IMR-90 (cell line): ENCODE measurements at regions not wholly inside any gene's neighbourhood (a gene's known extent, or its start where the extent isn't known, plus 50 kb on each side); places are given as distances from the start of the nearest gene placed in this dataset.

Experiments used
- ATAC-seq: fragments of 200-7000 bp; cut with Tn5 transposase; 2 replicates; pipeline ENCODE4 v1.9.1; 2020; ENCODE audit warnings: low read depth, mild to moderate bottlenecking, moderate library complexity
- BruUV-seq: library from RNA; stranded (reverse); fragments of 400-500 nt; replicated peaks from 2 replicates; lab custom pipeline; 2021; lab: Mats Ljungman, UMichigan
- CTCF ChIA-PET: fragments of 300-600 bp; formaldehyde crosslinking; extraction: SDS; loops from one replicate; lab custom pipeline; 2021; ENCODE audit warnings: antibody characterized with exemption; lab: Yijun Ruan, JAX
- POLR2A ChIA-PET: fragments of 300-600 bp; sonication (Branson Sonifier 250); formaldehyde crosslinking; loops from one replicate; lab custom pipeline; 2022; ENCODE audit warnings: antibody characterized with exemption; ENCODE audit not compliant: unreplicated experiment; lab: Charles Lee
- DNase-seq: peaks from one replicate; pipeline ENCODE4 v3.0.0; 2013
- H2AFZ ChIP-seq: replicated peaks from 2 replicates; pipeline ENCODE3; 2013; ENCODE audit warnings: low read length, mild to moderate bottlenecking; ENCODE audit not compliant: poor library complexity
- H2AK5ac ChIP-seq: 2 replicates; pipeline ENCODE4 v1.6.1; 2013; ENCODE audit warnings: low read depth, low read length, inconsistent platforms
- H2AK9ac ChIP-seq: replicated peaks from 2 replicates; pipeline ENCODE3; 2013; ENCODE audit warnings: mild to moderate bottlenecking, low read depth, low read length, moderate library complexity; ENCODE audit not compliant: poor library complexity
- H2BK120ac ChIP-seq: 2 replicates; pipeline ENCODE4 v1.6.1; 2013; ENCODE audit warnings: low read depth, low read length, inconsistent platforms
- H2BK15ac ChIP-seq: 3 replicates; pipeline ENCODE4 v1.6.1; 2013; ENCODE audit warnings: low read depth, low read length, inconsistent platforms
- H2BK20ac ChIP-seq: 2 replicates; pipeline ENCODE4 v1.6.1; 2013; ENCODE audit warnings: low read depth, mild to moderate bottlenecking, inconsistent platforms, low read length, moderate library complexity
- H2BK5ac ChIP-seq: 2 replicates; pipeline ENCODE4 v1.6.1; 2013; ENCODE audit warnings: mild to moderate bottlenecking, low read depth, low read length, inconsistent platforms; ENCODE audit not compliant: poor library complexity, severe bottlenecking
- H3K14ac ChIP-seq: replicated peaks from 2 replicates; pipeline ENCODE4 v1.6.1; 2013; ENCODE audit warnings: low read depth, low read length, inconsistent platforms
- H3K18ac ChIP-seq: 2 replicates; pipeline ENCODE4 v1.6.1; 2013; ENCODE audit warnings: low read depth, low read length, control low read depth
- H3K23ac ChIP-seq: 2 replicates; pipeline ENCODE4 v1.6.1; 2013; ENCODE audit warnings: low read depth, low read length, inconsistent platforms
- H3K27ac ChIP-seq: 2 replicates; pipeline ENCODE4 v1.5.1; 2013; ENCODE audit warnings: mild to moderate bottlenecking, control low read depth, low read length; ENCODE audit not compliant: insufficient read depth
- H3K27me3 ChIP-seq: 2 replicates; pipeline ENCODE4 v1.6.1; 2013; ENCODE audit warnings: low read length; ENCODE audit not compliant: control insufficient read depth, insufficient read depth
- H3K36me3 ChIP-seq: 2 replicates; pipeline ENCODE4 v1.6.1; 2013; ENCODE audit warnings: low read length, mixed read lengths; ENCODE audit not compliant: control insufficient read depth, insufficient read depth
- H3K4ac ChIP-seq: 2 replicates; pipeline ENCODE4 v1.6.1; 2013; ENCODE audit warnings: low read depth, low read length, inconsistent platforms
- H3K4me1 ChIP-seq: 2 replicates; pipeline ENCODE4 v1.6.1; 2013; ENCODE audit warnings: low read length, mixed read lengths; ENCODE audit not compliant: control insufficient read depth, insufficient read depth
- H3K4me2 ChIP-seq: 2 replicates; pipeline ENCODE4 v1.6.1; 2013; ENCODE audit warnings: low read depth, mild to moderate bottlenecking, control low read depth, low read length, moderate library complexity
- H3K4me3 ChIP-seq: 2 replicates; pipeline ENCODE4 v1.5.1; 2013; ENCODE audit warnings: low read depth, mild to moderate bottlenecking, control low read depth, low read length, moderate library complexity; ENCODE audit not compliant: insufficient read depth
- H3K56ac ChIP-seq: 2 replicates; pipeline ENCODE4 v1.6.1; 2013; ENCODE audit warnings: low read length, inconsistent platforms; ENCODE audit not compliant: insufficient read depth; ENCODE audit errors: extremely low read depth
- H3K79me1 ChIP-seq, 2 experiments: 2 replicates each; pipeline ENCODE4 v1.6.1; 2013; ENCODE audit warnings: low read length in 2 of 2, inconsistent platforms in 1 of 2, low read depth in 1 of 2
- H3K9ac ChIP-seq: 2 replicates; pipeline ENCODE4 v1.6.1; 2013; ENCODE audit warnings: low read depth, low read length, control low read depth
- H3K9me1 ChIP-seq: 2 replicates; pipeline ENCODE4 v1.6.1; 2013; ENCODE audit warnings: low read length, inconsistent platforms; ENCODE audit not compliant: insufficient read depth
- H3K9me3 ChIP-seq: 2 replicates; pipeline ENCODE4 v1.6.1; 2013; ENCODE audit warnings: low read length; ENCODE audit not compliant: control insufficient read depth, insufficient read depth
- H4K20me1 ChIP-seq: 2 replicates; pipeline ENCODE4 v1.6.1; 2013; ENCODE audit warnings: low read length, inconsistent platforms; ENCODE audit not compliant: insufficient read depth
- H4K5ac ChIP-seq: 2 replicates; pipeline ENCODE4 v1.6.1; 2013; ENCODE audit warnings: mild to moderate bottlenecking, low read depth, low read length, control low read depth
- H4K8ac ChIP-seq, 2 experiments: 2 replicates each; pipeline ENCODE4 v1.6.1; 2013; ENCODE audit warnings: low read depth in 2 of 2, low read length in 2 of 2, control low read depth in 1 of 2, inconsistent platforms in 1 of 2
- H4K91ac ChIP-seq: 2 replicates; pipeline ENCODE4 v1.6.1; 2013; ENCODE audit warnings: low read depth, low read length, inconsistent platforms; ENCODE audit not compliant: insufficient read depth
- BHLHE40 ChIP-seq: fragments of 150-350 bp; IDR thresholded peaks from 2 replicates; pipeline ENCODE4 v1.6.1; 2016; ENCODE audit warnings: mild to moderate bottlenecking, low read depth, low read length
- NFE2L2 ChIP-seq: fragments of 150-350 bp; IDR thresholded peaks from 2 replicates; pipeline ENCODE4 v1.6.1; 2016; ENCODE audit warnings: low read depth, mild to moderate bottlenecking, low read length
- RFX5 ChIP-seq: IDR thresholded peaks from 2 replicates; pipeline ENCODE4 v1.8.0; 2012; ENCODE audit warnings: low read depth, mild to moderate bottlenecking, low read length, moderate library complexity
- dilution Hi-C: fragments of 300-500 bp; cut with HindIII; formaldehyde crosslinking; loops from one replicate; pipeline ENCODE4 v1.14.3; 2018; ENCODE audit warnings: low sequenced_read_pairs; ENCODE audit not compliant: unreplicated experiment
- in situ Hi-C: fragments of 300-500 bp; cut with MboI; formaldehyde crosslinking; loops from 3 replicates; pipeline ENCODE4 v1.14.3; 2019; ENCODE audit warnings: low sequenced_read_pairs, inconsistent platforms, mixed read lengths
- intact Hi-C: fragments of 100-400 bp; cut with micrococcal nuclease; formaldehyde crosslinking; loops from 2 replicates; pipeline ENCODE4 v1.10.0; 2022

DNA sequence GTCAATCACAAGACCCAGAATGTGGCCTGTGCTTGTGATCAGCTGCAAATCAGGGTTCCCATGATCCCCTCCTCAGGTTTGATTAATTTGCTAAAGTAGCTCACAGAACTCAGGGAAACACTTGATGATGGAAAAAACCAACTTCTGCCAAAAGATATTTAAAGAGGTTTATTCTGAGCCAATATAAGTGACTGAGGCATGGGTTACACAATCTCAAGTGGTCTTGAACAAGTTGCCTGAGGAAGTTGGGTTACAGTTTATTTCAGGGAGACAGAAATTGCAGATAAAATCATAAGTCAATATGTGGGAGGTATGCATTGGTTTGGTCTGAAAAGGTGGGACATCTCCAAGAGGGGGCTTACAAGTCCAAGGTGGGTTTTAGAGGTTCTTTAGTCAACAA, 243.1 kb downstream of the S1PR1 start:
- DNase-seq (no peak), ATAC-seq (no peak)
- H2BK5ac ChIP-seq, result no peak overlapping the region
- no peak overlapping the region for H3K9ac ChIP-seq
- H3K56ac ChIP-seq, result no peak overlapping the region
- H3K27ac ChIP-seq, result no peak overlapping the region
- POLR2A ChIA-PET, result no interaction called here
- H2AK9ac ChIP-seq, result no peak overlapping the region
- dilution Hi-C loops (no loop called here), intact Hi-C loops (no loop called here), in situ Hi-C loops (no loop called here)
- no peaks in the 10 kb centered on the region for H3K9me3 ChIP-seq
- no peak overlapping the region for H3K4me3 ChIP-seq
- H4K91ac ChIP-seq, result no peak overlapping the region
- H3K4me1 ChIP-seq, result no peaks in the 10 kb centered on the region
- no peak overlapping the region for H2BK120ac ChIP-seq
- TF ChIP-seq NFE2L2 (no peak), BHLHE40 (no peak), RFX5 (no peak)
- H3K4ac ChIP-seq, result no peak overlapping the region
- H3K4me2 ChIP-seq, result no peak overlapping the region
- H3K23ac ChIP-seq, result no peak overlapping the region
- no peaks in the 10 kb centered on the region for H3K27me3 ChIP-seq
- CTCF ChIA-PET, result no interaction called here
- H4K20me1 ChIP-seq, result no peaks in the 10 kb centered on the region
- no peak overlapping the region for H2BK15ac ChIP-seq
- no peaks in the 10 kb centered on the region for H3K36me3 ChIP-seq
- no peak overlapping the region for H2BK20ac ChIP-seq
- no peaks in the 10 kb centered on the region for H3K79me1 ChIP-seq
- H4K5ac ChIP-seq, result no peak overlapping the region
- no peak overlapping the region for H3K14ac ChIP-seq
- H3K9me1 ChIP-seq, result no peaks in the 10 kb centered on the region
- H4K8ac ChIP-seq, result no peak overlapping the region
- no peak overlapping the region for H2AK5ac ChIP-seq
- no peak overlapping the region for H3K18ac ChIP-seq
- no peak overlapping the region for H2AFZ ChIP-seq
- BruUV-seq, result no TSS peak
